ENCODE measurements at regions not wholly inside any gene's neighbourhood (a gene's known extent, or its start where the extent isn't known, plus 50 kb on each side); places are given as distances from the start of the nearest gene placed in this dataset.

DNA sequence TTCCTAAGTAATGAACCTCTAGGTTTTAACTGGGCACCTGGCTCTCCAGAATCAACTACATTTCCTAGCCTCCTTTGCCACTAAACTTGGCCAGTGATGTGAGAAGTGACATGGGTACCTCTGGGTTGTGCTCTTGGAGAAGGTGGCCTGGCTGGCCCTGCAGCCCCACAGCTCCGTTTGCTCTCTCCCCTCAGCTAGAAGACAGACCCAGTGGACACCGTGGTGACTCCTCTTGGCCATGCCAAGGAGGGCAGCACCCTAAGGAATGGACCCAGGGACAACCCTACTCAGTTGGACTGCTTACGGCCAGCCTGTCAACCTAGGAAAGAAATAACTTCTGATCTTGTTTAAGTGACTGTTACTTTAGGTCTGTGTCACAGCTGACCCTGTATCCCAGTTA, 151.4 kb downstream of the TMEM132E start:
- no peak for TF ChIP-seq POLR2A (IDR thresholded peaks at IDR 0.05)
- TF ChIP-seq, protein P1, sequence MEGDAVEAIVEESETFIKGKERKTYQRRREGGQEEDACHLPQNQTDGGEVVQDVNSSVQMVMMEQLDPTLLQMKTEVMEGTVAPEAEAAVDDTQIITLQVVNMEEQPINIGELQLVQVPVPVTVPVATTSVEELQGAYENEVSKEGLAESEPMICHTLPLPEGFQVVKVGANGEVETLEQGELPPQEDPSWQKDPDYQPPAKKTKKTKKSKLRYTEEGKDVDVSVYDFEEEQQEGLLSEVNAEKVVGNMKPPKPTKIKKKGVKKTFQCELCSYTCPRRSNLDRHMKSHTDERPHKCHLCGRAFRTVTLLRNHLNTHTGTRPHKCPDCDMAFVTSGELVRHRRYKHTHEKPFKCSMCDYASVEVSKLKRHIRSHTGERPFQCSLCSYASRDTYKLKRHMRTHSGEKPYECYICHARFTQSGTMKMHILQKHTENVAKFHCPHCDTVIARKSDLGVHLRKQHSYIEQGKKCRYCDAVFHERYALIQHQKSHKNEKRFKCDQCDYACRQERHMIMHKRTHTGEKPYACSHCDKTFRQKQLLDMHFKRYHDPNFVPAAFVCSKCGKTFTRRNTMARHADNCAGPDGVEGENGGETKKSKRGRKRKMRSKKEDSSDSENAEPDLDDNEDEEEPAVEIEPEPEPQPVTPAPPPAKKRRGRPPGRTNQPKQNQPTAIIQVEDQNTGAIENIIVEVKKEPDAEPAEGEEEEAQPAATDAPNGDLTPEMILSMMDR (IDR thresholded peaks at IDR 0.05) = no peak

Data from tibial nerve (tissue), 3 donors.